GM23338 (cell line): ENCODE measurements at regions not wholly inside any gene's neighbourhood (a gene's known extent, or its start where the extent isn't known, plus 50 kb on each side); places are given as distances from the start of the nearest gene placed in this dataset.

Experiments
- ATAC-seq: fragments of 200-7000 bp; cut with Tn5 transposase; 3 replicates; pipeline ENCODE4 v1.9.1; 2020
- DNase-seq: peaks from one replicate; pipeline ENCODE4 v3.0.0-alpha.2; 2015; ENCODE audit warnings: low spot score
- H2AFZ ChIP-seq: fragments of 200-600 bp; sonication (generic); 2 replicates; pipeline ENCODE4 v1.8.0; 2016; ENCODE audit warnings: antibody characterized with exemption, mild to moderate bottlenecking, moderate library complexity
- H3F3A ChIP-seq: fragments of 200-600 bp; sonication (generic); replicated peaks from 2 replicates; pipeline ENCODE4 v1.8.0; 2017; ENCODE audit warnings: antibody characterized with exemption, mixed run types, low read depth
- H3K27ac ChIP-seq: fragments of 200-600 bp; sonication (generic); 2 replicates; pipeline ENCODE4 v1.6.1; 2016; ENCODE audit warnings: low read depth
- H3K27me3 ChIP-seq: fragments of 200-600 bp; sonication (generic); 2 replicates; pipeline ENCODE4 v1.8.0; 2016; ENCODE audit warnings: mild to moderate bottlenecking, mixed run types, moderate library complexity; ENCODE audit not compliant: insufficient read depth
- H3K36me3 ChIP-seq: fragments of 200-600 bp; sonication (generic); 2 replicates; pipeline ENCODE4 v1.8.0; 2016; ENCODE audit warnings: mild to moderate bottlenecking; ENCODE audit not compliant: insufficient read depth
- H3K4me1 ChIP-seq: fragments of 200-600 bp; sonication (generic); 2 replicates; pipeline ENCODE4 v1.8.0; 2016; ENCODE audit warnings: mild to moderate bottlenecking, moderate library complexity; ENCODE audit not compliant: insufficient read depth
- H3K4me2 ChIP-seq: fragments of 200-600 bp; sonication (generic); 2 replicates; pipeline ENCODE4 v1.7.1; 2017; ENCODE audit warnings: mixed run types
- H3K4me3 ChIP-seq: fragments of 200-600 bp; sonication (generic); 2 replicates; pipeline ENCODE4 v1.6.1; 2016; ENCODE audit warnings: mixed run types
- H3K79me2 ChIP-seq: fragments of 200-600 bp; sonication (generic); replicated peaks from 2 replicates; pipeline ENCODE4 v1.8.0; 2017; ENCODE audit warnings: mild to moderate bottlenecking; ENCODE audit not compliant: insufficient read depth
- H3K9me2 ChIP-seq: fragments of 200-600 bp; sonication (generic); 2 replicates; pipeline ENCODE4 v1.8.0; 2017; ENCODE audit not compliant: insufficient read depth
- H4K20me1 ChIP-seq: fragments of 200-600 bp; sonication (generic); replicated peaks from 2 replicates; pipeline ENCODE4 v1.8.0; 2017; ENCODE audit warnings: mild to moderate bottlenecking; ENCODE audit not compliant: insufficient read depth
- H3K27ac Mint-ChIP-seq: 2 replicates; pipeline ENCODE4 v1.8.0; 2020; ENCODE audit warnings: inconsistent platforms, mild to moderate bottlenecking, moderate library complexity, mixed read lengths
- H3K27me3 Mint-ChIP-seq: 3 replicates; pipeline ENCODE4 v1.8.0; 2022; ENCODE audit warnings: low read depth, mild to moderate bottlenecking, moderate library complexity, mixed read lengths, inconsistent platforms; ENCODE audit not compliant: insufficient read depth, poor library complexity
- H3K36me3 Mint-ChIP-seq: 3 replicates; pipeline ENCODE4 v1.8.0; 2021; ENCODE audit warnings: low read depth, mild to moderate bottlenecking, inconsistent platforms, moderate library complexity, mixed read lengths
- H3K4me1 Mint-ChIP-seq: 3 replicates; pipeline ENCODE4 v1.8.0; 2020; ENCODE audit warnings: mild to moderate bottlenecking, inconsistent platforms, mixed read lengths
- H3K4me3 Mint-ChIP-seq: 3 replicates; pipeline ENCODE4 v1.8.0; 2021; ENCODE audit warnings: moderate library complexity, mild to moderate bottlenecking, inconsistent platforms, mixed read lengths
- H3K9me3 Mint-ChIP-seq: 3 replicates; pipeline ENCODE4 v1.8.0; 2020; ENCODE audit warnings: moderate library complexity, mild to moderate bottlenecking, inconsistent platforms, mixed read lengths
- NANOG ChIP-seq: IDR thresholded peaks from 2 replicates; pipeline ENCODE4 v1.6.1; 2016; ENCODE audit warnings: antibody characterized with exemption, borderline replicate concordance
- STAT1 ChIP-seq: IDR thresholded peaks from one replicate; pipeline ENCODE4 v1.6.1; 2016; ENCODE audit warnings: antibody characterized with exemption; ENCODE audit not compliant: unreplicated experiment
- TF ChIP-seq, protein P1 (sequence below): fragments of 250-450 bp; sonication (Bioruptor Pico); IDR thresholded peaks from 2 replicates; pipeline ENCODE4 v1.5.0; 2020; ENCODE audit warnings: mild to moderate bottlenecking, moderate library complexity
- TF ChIP-seq, protein P2 (sequence below), 2 experiments: fragments of 200-600 bp in 1 of 2; sonication (generic) in 1 of 2; conservative IDR thresholded peaks; 2 replicates each; pipeline versions ENCODE4 v1.5.1 to v1.6.1; 2016 to 2017; ENCODE audit warnings: antibody characterized with exemption in 2 of 2, low read depth in 2 of 2, mild to moderate bottlenecking in 2 of 2, moderate library complexity in 1 of 2

DNA sequence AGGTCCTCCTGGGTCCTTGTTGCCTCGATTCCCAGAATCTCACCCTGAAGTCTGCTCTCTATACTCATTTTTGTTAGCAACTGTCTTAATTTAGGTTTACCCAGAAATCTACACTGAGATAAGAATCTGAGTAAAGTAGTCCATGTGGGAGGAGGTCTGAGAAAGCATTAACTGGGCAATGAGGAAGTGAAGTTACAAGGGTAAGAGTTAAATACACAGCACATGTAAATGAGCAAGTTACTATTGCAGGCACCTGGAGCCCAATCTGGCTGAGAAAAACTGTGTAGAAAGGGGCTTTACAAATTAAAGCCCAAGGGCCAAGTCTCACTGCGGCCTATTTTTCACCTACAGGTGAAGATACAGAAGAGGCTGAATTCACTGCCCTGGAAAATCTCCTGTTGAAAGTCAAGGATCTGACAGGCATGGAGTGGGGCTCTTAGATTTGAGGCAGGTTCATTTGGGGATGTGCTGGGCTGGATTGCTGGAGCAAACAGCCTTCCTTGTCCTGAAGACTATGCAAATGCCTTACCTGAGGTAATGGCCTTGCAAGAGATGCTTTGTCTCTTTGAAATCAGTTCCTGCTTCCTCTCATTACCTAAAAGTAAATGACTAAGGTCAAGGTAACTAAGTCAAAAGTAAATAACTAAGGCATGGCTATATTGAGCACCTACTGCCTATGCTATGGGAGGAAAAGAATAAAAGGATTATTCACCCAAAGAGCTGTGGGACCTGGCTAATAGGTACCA is 84.4 kb upstream of the DYNAP start:
- Mint-ChIP-seq H3K4me1 (peaks cover 7% of the 10 kb centered on the region), H3K4me3 (no peak overlapping the region), H3K27me3 (no peaks in the 10 kb centered on the region), H3K9me3 (peaks cover 3% of the 10 kb centered on the region; the same call in 2 of the 3 replicates), H3K27ac (peak overlapping the region; percentile 21; the same call in 1 of the 2 replicates), H3K36me3 (peaks cover 7% of the 10 kb centered on the region; the same call in 1 of the 3 replicates)
- H3K27me3 ChIP-seq: no peaks in the 10 kb centered on the region
- H2AFZ ChIP-seq: peak overlapping the region; percentile 88
- no peaks in the 10 kb centered on the region for H3K79me2 ChIP-seq
- no peaks in the 10 kb centered on the region for H3K4me1 ChIP-seq
- H3F3A ChIP-seq: no peaks in the 10 kb centered on the region
- H3K36me3 ChIP-seq: no peaks in the 10 kb centered on the region
- no peak for TF ChIP-seq STAT1
- TF ChIP-seq, protein P1, sequence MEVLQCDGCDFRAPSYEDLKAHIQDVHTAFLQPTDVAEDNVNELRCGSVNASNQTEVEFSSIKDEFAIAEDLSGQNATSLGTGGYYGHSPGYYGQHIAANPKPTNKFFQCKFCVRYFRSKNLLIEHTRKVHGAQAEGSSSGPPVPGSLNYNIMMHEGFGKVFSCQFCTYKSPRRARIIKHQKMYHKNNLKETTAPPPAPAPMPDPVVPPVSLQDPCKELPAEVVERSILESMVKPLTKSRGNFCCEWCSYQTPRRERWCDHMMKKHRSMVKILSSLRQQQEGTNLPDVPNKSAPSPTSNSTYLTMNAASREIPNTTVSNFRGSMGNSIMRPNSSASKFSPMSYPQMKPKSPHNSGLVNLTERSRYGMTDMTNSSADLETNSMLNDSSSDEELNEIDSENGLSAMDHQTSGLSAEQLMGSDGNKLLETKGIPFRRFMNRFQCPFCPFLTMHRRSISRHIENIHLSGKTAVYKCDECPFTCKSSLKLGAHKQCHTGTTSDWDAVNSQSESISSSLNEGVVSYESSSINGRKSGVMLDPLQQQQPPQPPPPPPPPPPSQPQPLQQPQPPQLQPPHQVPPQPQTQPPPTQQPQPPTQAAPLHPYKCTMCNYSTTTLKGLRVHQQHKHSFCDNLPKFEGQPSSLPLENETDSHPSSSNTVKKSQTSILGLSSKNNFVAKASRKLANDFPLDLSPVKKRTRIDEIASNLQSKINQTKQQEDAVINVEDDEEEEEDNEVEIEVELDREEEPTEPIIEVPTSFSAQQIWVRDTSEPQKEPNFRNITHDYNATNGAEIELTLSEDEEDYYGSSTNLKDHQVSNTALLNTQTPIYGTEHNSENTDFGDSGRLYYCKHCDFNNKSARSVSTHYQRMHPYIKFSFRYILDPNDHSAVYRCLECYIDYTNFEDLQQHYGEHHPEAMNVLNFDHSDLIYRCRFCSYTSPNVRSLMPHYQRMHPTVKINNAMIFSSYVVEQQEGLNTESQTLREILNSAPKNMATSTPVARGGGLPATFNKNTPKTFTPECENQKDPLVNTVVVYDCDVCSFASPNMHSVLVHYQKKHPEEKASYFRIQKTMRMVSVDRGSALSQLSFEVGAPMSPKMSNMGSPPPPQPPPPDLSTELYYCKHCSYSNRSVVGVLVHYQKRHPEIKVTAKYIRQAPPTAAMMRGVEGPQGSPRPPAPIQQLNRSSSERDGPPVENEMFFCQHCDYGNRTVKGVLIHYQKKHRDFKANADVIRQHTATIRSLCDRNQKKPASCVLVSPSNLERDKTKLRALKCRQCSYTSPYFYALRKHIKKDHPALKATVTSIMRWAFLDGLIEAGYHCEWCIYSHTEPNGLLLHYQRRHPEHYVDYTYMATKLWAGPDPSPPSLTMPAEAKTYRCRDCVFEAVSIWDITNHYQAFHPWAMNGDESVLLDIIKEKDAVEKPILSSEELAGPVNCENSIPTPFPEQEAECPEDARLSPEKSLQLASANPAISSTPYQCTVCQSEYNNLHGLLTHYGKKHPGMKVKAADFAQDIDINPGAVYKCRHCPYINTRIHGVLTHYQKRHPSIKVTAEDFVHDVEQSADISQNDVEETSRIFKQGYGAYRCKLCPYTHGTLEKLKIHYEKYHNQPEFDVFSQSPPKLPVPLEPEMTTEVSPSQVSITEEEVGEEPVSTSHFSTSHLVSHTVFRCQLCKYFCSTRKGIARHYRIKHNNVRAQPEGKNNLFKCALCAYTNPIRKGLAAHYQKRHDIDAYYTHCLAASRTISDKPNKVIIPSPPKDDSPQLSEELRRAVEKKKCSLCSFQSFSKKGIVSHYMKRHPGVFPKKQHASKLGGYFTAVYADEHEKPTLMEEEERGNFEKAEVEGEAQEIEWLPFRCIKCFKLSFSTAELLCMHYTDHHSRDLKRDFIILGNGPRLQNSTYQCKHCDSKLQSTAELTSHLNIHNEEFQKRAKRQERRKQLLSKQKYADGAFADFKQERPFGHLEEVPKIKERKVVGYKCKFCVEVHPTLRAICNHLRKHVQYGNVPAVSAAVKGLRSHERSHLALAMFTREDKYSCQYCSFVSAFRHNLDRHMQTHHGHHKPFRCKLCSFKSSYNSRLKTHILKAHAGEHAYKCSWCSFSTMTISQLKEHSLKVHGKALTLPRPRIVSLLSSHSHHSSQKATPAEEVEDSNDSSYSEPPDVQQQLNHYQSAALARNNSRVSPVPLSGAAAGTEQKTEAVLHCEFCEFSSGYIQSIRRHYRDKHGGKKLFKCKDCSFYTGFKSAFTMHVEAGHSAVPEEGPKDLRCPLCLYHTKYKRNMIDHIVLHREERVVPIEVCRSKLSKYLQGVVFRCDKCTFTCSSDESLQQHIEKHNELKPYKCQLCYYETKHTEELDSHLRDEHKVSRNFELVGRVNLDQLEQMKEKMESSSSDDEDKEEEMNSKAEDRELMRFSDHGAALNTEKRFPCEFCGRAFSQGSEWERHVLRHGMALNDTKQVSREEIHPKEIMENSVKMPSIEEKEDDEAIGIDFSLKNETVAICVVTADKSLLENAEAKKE (CRISPR knock-in tag): no peak
- TF ChIP-seq NANOG: no peak
- TF ChIP-seq, protein P2, sequence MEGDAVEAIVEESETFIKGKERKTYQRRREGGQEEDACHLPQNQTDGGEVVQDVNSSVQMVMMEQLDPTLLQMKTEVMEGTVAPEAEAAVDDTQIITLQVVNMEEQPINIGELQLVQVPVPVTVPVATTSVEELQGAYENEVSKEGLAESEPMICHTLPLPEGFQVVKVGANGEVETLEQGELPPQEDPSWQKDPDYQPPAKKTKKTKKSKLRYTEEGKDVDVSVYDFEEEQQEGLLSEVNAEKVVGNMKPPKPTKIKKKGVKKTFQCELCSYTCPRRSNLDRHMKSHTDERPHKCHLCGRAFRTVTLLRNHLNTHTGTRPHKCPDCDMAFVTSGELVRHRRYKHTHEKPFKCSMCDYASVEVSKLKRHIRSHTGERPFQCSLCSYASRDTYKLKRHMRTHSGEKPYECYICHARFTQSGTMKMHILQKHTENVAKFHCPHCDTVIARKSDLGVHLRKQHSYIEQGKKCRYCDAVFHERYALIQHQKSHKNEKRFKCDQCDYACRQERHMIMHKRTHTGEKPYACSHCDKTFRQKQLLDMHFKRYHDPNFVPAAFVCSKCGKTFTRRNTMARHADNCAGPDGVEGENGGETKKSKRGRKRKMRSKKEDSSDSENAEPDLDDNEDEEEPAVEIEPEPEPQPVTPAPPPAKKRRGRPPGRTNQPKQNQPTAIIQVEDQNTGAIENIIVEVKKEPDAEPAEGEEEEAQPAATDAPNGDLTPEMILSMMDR (conservative IDR thresholded peaks at IDR 0.05; ENCODE audit: low read depth in 2 of 2): no peak
- peaks cover 19% of the 10 kb centered on the region for H3K9me2 ChIP-seq
- DNase-seq: no peak
- H3K27ac ChIP-seq: no peak overlapping the region
- ATAC-seq: no peak
- H3K4me3 ChIP-seq: no peak overlapping the region
- 0 out of 2 replicates have a peak overlapping the region, but pooled peaks have one; percentile 19 for H3K4me2 ChIP-seq
- H4K20me1 ChIP-seq: no peaks in the 10 kb centered on the region
